ENCODE measurements at regions not wholly inside any gene's neighbourhood (a gene's known extent, or its start where the extent isn't known, plus 50 kb on each side); places are given as distances from the start of the nearest gene placed in this dataset.

DNA sequence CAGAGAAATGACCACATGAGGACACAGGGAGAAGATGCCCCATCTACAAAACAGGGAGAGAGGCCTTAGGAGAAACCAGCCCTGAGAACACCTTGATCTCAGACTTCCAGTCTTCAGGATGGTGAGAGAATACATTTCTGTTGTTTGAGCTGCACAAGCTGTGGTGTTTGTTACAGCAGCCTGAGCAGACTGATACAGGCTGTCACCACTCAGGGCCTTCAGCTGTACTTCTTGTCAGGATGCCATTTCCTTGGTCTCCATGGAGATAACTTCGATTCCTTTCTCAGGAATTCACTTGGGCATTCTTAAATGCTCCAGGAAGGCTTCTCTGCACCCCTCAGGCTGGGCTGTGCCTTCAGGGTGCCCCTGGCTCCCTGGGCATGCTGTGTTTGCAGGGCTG is 85.7 kb upstream of the IGFBP3 start:
- no peaks in the 10 kb centered on the region for H3K27me3 ChIP-seq (ENCODE audit: insufficient read depth, low read length)
- H3K9me3 ChIP-seq (ENCODE audit: insufficient read depth, low read depth, low read length): peaks cover 6% of the 10 kb centered on the region
- H3K9ac ChIP-seq (ENCODE audit: low read length): no peak overlapping the region
- H3K79me1 ChIP-seq (ENCODE audit: low read length): peaks cover 4% of the 10 kb centered on the region
- H3K4me2 ChIP-seq (ENCODE audit: low read length): no peak overlapping the region
- no peak overlapping the region for H2BK120ac ChIP-seq (ENCODE audit: insufficient read depth, low read length, poor library complexity)
- no peak overlapping the region for H2AK5ac ChIP-seq (ENCODE audit: low read length)
- no peak overlapping the region for H3K23ac ChIP-seq (ENCODE audit: low read length)
- H2BK12ac ChIP-seq (ENCODE audit: low read length): no peak overlapping the region
- H3K36me3 ChIP-seq (ENCODE audit: control insufficient read depth in 1 of 2, insufficient read depth in 2 of 2, low read length in 2 of 2): no peaks in the 10 kb centered on the region
- no peak overlapping the region for H3K18ac ChIP-seq (ENCODE audit: low read length)
- H2AFZ ChIP-seq (ENCODE audit: insufficient read depth, low read length, poor library complexity): no peak overlapping the region
- no peak overlapping the region for H3K27ac ChIP-seq (ENCODE audit: low read depth, low read length)
- no peak for DNase-seq
- no peak overlapping the region for H4K91ac ChIP-seq (ENCODE audit: low read depth, low read length)
- no peak overlapping the region for H4K12ac ChIP-seq (ENCODE audit: low read depth, low read length)
- no peak overlapping the region for H3K14ac ChIP-seq (ENCODE audit: low read length)
- H4K8ac ChIP-seq (ENCODE audit: low read depth, low read length): no peak overlapping the region
- H2BK5ac ChIP-seq (ENCODE audit: low read depth, low read length, poor library complexity): no peak overlapping the region
- H3K79me2 ChIP-seq (ENCODE audit: control insufficient read depth, insufficient read depth, low read length, poor library complexity): no peaks in the 10 kb centered on the region
- no CpG with 5 or more reads among the region's 1 CpG for WGBS (ENCODE audit: extremely low coverage, insufficient coverage, insufficient read length)
- H3K4me1 ChIP-seq (ENCODE audit: control insufficient read depth in 1 of 2, insufficient read depth in 2 of 2, low read length in 2 of 2): peaks cover 0 to 6% of the 10 kb centered on the region in 2 experiments
- no peak overlapping the region for H3K4me3 ChIP-seq (ENCODE audit: low read depth, low read length)
- H3K4ac ChIP-seq (ENCODE audit: low read depth, low read length): no peak overlapping the region

DNA sequence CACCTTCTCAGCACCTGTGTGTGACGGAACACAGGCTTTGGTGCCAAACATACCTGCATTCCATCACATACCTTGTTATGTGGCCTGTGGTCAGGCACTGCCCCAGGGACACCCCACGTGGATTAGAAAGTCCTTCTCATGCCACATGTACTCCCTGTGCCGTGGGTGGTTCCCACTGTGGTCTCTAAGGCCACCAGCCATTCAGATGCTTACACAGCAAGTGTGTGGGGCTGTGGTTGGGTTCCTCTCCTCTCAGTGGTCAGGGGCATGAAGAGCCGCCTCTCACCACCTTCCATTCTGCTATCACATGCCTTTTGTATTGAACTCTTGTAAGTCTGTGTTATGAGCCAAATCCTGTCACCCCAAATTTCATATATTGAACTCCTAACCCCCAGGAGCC is 85.1 kb upstream of the IGFBP3 start:
- Histone ChIP-seq H3K4me2 (ENCODE audit: low read length) (no peak overlapping the region), H3K79me1 (ENCODE audit: low read length) (peaks cover 4% of the 10 kb centered on the region), H2BK5ac (ENCODE audit: low read depth, low read length, poor library complexity) (no peak overlapping the region), H3K23ac (ENCODE audit: low read length) (no peak overlapping the region), H3K18ac (ENCODE audit: low read length) (no peak overlapping the region), H3K4me1 (ENCODE audit: control insufficient read depth in 1 of 2, insufficient read depth in 2 of 2, low read length in 2 of 2) (peaks cover 0 to 6% of the 10 kb centered on the region in 2 experiments), H3K4ac (ENCODE audit: low read depth, low read length) (no peak overlapping the region), H4K12ac (ENCODE audit: low read depth, low read length) (no peak overlapping the region), H3K27ac (ENCODE audit: low read depth, low read length) (no peak overlapping the region), H3K36me3 (ENCODE audit: control insufficient read depth in 1 of 2, insufficient read depth in 2 of 2, low read length in 2 of 2) (no peaks in the 10 kb centered on the region), H2BK12ac (ENCODE audit: low read length) (no peak overlapping the region), H2AFZ (ENCODE audit: insufficient read depth, low read length, poor library complexity) (no peak overlapping the region), H3K14ac (ENCODE audit: low read length) (no peak overlapping the region), H3K9ac (ENCODE audit: low read length) (no peak overlapping the region), H3K9me3 (ENCODE audit: insufficient read depth, low read depth, low read length) (peaks cover 6% of the 10 kb centered on the region), H4K8ac (ENCODE audit: low read depth, low read length) (no peak overlapping the region), H3K4me3 (ENCODE audit: low read depth, low read length) (no peak overlapping the region), H3K27me3 (ENCODE audit: insufficient read depth, low read length) (no peaks in the 10 kb centered on the region), H4K91ac (ENCODE audit: low read depth, low read length) (no peak overlapping the region), H2BK120ac (ENCODE audit: insufficient read depth, low read length, poor library complexity) (no peak overlapping the region), H3K79me2 (ENCODE audit: control insufficient read depth, insufficient read depth, low read length, poor library complexity) (no peaks in the 10 kb centered on the region), H2AK5ac (ENCODE audit: low read length) (no peak overlapping the region)
- DNase-seq: no peak
- WGBS (ENCODE audit: extremely low coverage, insufficient coverage, insufficient read length): no CpG with 5 or more reads among the region's 4 CpGs

DNA sequence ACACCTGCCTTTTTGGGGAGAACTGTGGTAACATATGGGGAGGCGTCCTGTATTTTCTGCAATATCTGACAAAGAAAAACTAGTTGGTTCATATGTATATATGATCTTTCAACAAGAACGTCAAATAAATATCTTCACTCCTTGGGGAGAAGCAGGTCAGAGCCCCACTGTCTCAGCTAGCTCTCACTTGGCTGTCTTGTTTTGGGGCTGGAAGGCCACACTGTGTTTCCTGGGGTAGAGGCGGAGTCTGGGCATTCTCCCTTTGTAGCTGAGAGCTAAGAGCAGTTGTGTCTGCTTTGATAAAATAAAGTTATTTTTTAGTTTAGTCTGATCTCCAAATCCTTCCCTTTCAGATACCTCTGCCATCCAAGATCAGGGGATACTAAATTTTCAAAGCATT is 83.9 kb upstream of the IGFBP3 start:
- no CpG with 5 or more reads among the region's 3 CpGs for WGBS (ENCODE audit: extremely low coverage, insufficient coverage, insufficient read length)

DNA sequence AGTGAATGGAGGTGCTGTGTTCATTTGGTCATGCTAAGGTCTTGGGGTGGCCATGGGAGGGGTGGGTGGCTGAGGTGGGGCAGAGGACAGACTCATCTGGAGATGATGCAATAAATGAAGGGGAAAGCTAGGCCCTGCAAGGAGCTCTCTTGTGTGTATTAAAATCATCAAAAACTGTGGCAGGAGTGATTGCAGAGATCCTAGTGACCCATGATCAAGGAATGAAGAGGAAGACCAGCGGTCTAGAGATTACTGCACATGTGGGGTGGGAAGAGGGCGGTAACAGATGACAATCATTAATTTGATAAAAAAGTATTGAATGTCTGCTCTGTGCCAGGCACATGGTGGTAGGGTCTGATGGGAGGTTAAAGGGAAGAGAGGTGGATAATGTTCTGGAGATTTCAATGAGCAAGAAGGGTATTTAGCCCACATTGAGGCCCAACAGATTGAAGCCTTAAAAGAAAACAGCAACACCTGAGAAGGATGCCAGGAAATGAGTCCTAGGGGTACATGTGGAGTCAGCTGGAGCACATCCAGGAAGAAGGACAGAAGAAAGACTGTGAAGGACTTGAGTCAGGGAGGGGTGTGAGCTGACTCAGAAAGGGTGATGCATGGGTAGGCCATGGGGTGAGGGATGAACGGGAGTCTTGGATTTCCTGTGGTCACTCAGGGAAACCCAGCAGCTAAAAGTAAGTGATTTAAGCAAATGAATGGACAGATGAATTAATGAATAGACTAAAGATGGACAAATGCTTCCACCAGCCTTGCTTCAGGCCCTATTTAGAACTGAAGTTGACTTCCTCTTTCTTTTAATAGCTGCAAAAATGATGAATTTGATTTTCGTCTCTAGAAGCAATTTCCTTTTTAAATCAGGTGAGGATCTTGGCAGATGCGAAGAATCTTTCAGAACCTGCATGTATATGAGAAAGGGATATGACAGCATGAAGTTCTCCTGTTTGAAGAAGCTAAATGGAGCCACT is 83.1 kb upstream of the IGFBP3 start:
- Histone ChIP-seq H3K9me3 (ENCODE audit: insufficient read depth, low read depth, low read length) (peaks cover 6% of the 10 kb centered on the region), H3K79me2 (ENCODE audit: control insufficient read depth, insufficient read depth, low read length, poor library complexity) (no peaks in the 10 kb centered on the region), H3K14ac (ENCODE audit: low read length) (no peak overlapping the region), H3K18ac (ENCODE audit: low read length) (no peak overlapping the region), H3K4ac (ENCODE audit: low read depth, low read length) (no peak overlapping the region), H4K91ac (ENCODE audit: low read depth, low read length) (no peak overlapping the region), H3K23ac (ENCODE audit: low read length) (no peak overlapping the region), H3K4me2 (ENCODE audit: low read length) (no peak overlapping the region), H3K9ac (ENCODE audit: low read length) (no peak overlapping the region), H3K79me1 (ENCODE audit: low read length) (peaks cover 2% of the 10 kb centered on the region), H2BK12ac (ENCODE audit: low read length) (no peak overlapping the region), H3K27me3 (ENCODE audit: insufficient read depth, low read length) (no peaks in the 10 kb centered on the region), H2BK120ac (ENCODE audit: insufficient read depth, low read length, poor library complexity) (no peak overlapping the region), H3K36me3 (ENCODE audit: control insufficient read depth in 1 of 2, insufficient read depth in 2 of 2, low read length in 2 of 2) (no peaks in the 10 kb centered on the region), H4K8ac (ENCODE audit: low read depth, low read length) (no peak overlapping the region), H3K27ac (ENCODE audit: low read depth, low read length) (no peak overlapping the region), H3K4me1 (ENCODE audit: control insufficient read depth in 1 of 2, insufficient read depth in 2 of 2, low read length in 2 of 2) (peaks cover 0 to 3% of the 10 kb centered on the region in 2 experiments), H2BK5ac (ENCODE audit: low read depth, low read length, poor library complexity) (no peak overlapping the region), H2AK5ac (ENCODE audit: low read length) (no peak overlapping the region), H3K4me3 (ENCODE audit: low read depth, low read length) (no peak overlapping the region), H4K12ac (ENCODE audit: low read depth, low read length) (no peak overlapping the region), H2AFZ (ENCODE audit: insufficient read depth, low read length, poor library complexity) (no peak overlapping the region)
- no CpG with 5 or more reads among the region's 5 CpGs for WGBS (ENCODE audit: extremely low coverage, insufficient coverage, insufficient read length)
- no peak for DNase-seq

More for the DNA sequence above, 83.9 kb upstream of the IGFBP3 start:
- Histone ChIP-seq H3K4ac (ENCODE audit: low read depth, low read length) (no peak overlapping the region), H3K4me3 (ENCODE audit: low read depth, low read length) (no peak overlapping the region), H3K9ac (ENCODE audit: low read length) (no peak overlapping the region), H3K23ac (ENCODE audit: low read length) (no peak overlapping the region), H2BK5ac (ENCODE audit: low read depth, low read length, poor library complexity) (no peak overlapping the region), H3K4me1 (ENCODE audit: control insufficient read depth in 1 of 2, insufficient read depth in 2 of 2, low read length in 2 of 2) (peaks cover 0 to 3% of the 10 kb centered on the region in 2 experiments), H4K8ac (ENCODE audit: low read depth, low read length) (no peak overlapping the region), H3K36me3 (ENCODE audit: control insufficient read depth in 1 of 2, insufficient read depth in 2 of 2, low read length in 2 of 2) (no peaks in the 10 kb centered on the region), H3K18ac (ENCODE audit: low read length) (no peak overlapping the region), H3K27me3 (ENCODE audit: insufficient read depth, low read length) (no peaks in the 10 kb centered on the region), H4K91ac (ENCODE audit: low read depth, low read length) (no peak overlapping the region), H3K14ac (ENCODE audit: low read length) (no peak overlapping the region), H2BK120ac (ENCODE audit: insufficient read depth, low read length, poor library complexity) (no peak overlapping the region), H4K12ac (ENCODE audit: low read depth, low read length) (no peak overlapping the region), H3K79me2 (ENCODE audit: control insufficient read depth, insufficient read depth, low read length, poor library complexity) (no peaks in the 10 kb centered on the region), H2BK12ac (ENCODE audit: low read length) (no peak overlapping the region), H3K9me3 (ENCODE audit: insufficient read depth, low read depth, low read length) (peaks cover 6% of the 10 kb centered on the region), H2AK5ac (ENCODE audit: low read length) (no peak overlapping the region), H3K27ac (ENCODE audit: low read depth, low read length) (no peak overlapping the region), H3K4me2 (ENCODE audit: low read length) (no peak overlapping the region), H3K79me1 (ENCODE audit: low read length) (peaks cover 2% of the 10 kb centered on the region), H2AFZ (ENCODE audit: insufficient read depth, low read length, poor library complexity) (no peak overlapping the region)
- no peak for DNase-seq
